Panc1 (cell line): ENCODE measurements at regions not wholly inside any gene's neighbourhood (a gene's known extent, or its start where the extent isn't known, plus 50 kb on each side); places are given as distances from the start of the nearest gene placed in this dataset.

Experiments used
- ATAC-seq: fragments of 200-7000 bp; cut with Tn5 transposase; 2 replicates; pipeline ENCODE4 v1.9.1; 2020; ENCODE audit warnings: mild to moderate bottlenecking, moderate library complexity
- BruUV-seq: library from RNA; stranded (reverse); fragments of 400-500 nt; replicated peaks from 2 replicates; lab custom pipeline; 2021; lab: Mats Ljungman, UMichigan
- CTCF ChIA-PET: fragments of 300-600 bp; sonication (Branson Sonifier 250); formaldehyde crosslinking; loops from one replicate; lab custom pipeline; 2022; ENCODE audit warnings: antibody characterized with exemption; lab: Charles Lee
- POLR2A ChIA-PET: fragments of 300-600 bp; sonication (Branson Sonifier 250); formaldehyde crosslinking; loops from one replicate; lab custom pipeline; 2022; ENCODE audit warnings: antibody characterized with exemption; lab: Charles Lee
- DNase-seq: peaks from one replicate; pipeline ENCODE4 v3.0.0-alpha.2; 2010; ENCODE audit warnings: low read depth, low spot score
- H3K27ac ChIP-seq: 2 replicates; pipeline ENCODE4 v1.5.1; 2011; ENCODE audit warnings: mild to moderate bottlenecking, low read length, inconsistent platforms
- H3K27me3 ChIP-seq: fragments of 200-500 bp; sonication (Bioruptor generic); 2 replicates; pipeline ENCODE4 v1.6.0; 2014; ENCODE audit warnings: low read length, inconsistent platforms; ENCODE audit not compliant: control insufficient read depth, insufficient read depth
- H3K36me3 ChIP-seq: fragments of 200-500 bp; sonication (Bioruptor generic); 2 replicates; pipeline ENCODE4 v1.5.1; 2014; ENCODE audit warnings: inconsistent platforms, mild to moderate bottlenecking, low read length, moderate library complexity; ENCODE audit not compliant: control insufficient read depth, insufficient read depth
- H3K4me1 ChIP-seq: 2 replicates; pipeline ENCODE4 v1.5.1; 2011; ENCODE audit warnings: inconsistent platforms, mild to moderate bottlenecking, low read length, moderate library complexity; ENCODE audit not compliant: control insufficient read depth, insufficient read depth
- H3K4me3 ChIP-seq, 2 experiments: 2 replicates each; pipeline ENCODE4 v1.5.1; 2011 to 2012; ENCODE audit warnings: low read depth in 2 of 2, low read length in 2 of 2, mild to moderate bottlenecking in 2 of 2, inconsistent platforms in 1 of 2, moderate library complexity in 1 of 2
- H3K9me3 ChIP-seq: fragments of 200-500 bp; sonication (Bioruptor generic); 2 replicates; pipeline ENCODE4 v1.5.1; 2014; ENCODE audit warnings: low read depth, mild to moderate bottlenecking, inconsistent platforms, low read length, moderate library complexity; ENCODE audit not compliant: control insufficient read depth, insufficient read depth
- CTCF ChIP-seq: fragments of 450-650 bp; IDR thresholded peaks from 2 replicates; pipeline ENCODE4 v1.5.1; 2017; ENCODE audit warnings: mild to moderate bottlenecking
- POLR2AphosphoS5 ChIP-seq: IDR thresholded peaks from 2 replicates; pipeline ENCODE4 v1.6.1; 2012; ENCODE audit warnings: mild to moderate bottlenecking, low read depth, low read length, moderate library complexity
- REST ChIP-seq, 2 experiments: IDR thresholded peaks; 2 replicates each; pipeline ENCODE4 v1.6.1; 2011 to 2012; ENCODE audit warnings: low read depth in 2 of 2, control low read depth in 1 of 2, low read length in 1 of 2, mild to moderate bottlenecking in 1 of 2, moderate library complexity in 1 of 2; ENCODE audit not compliant: insufficient read depth in 1 of 2
- SIN3A ChIP-seq: IDR thresholded peaks from 2 replicates; pipeline ENCODE4 v1.6.1; 2012; ENCODE audit warnings: low read depth, mild to moderate bottlenecking, low read length, moderate library complexity, borderline replicate concordance; ENCODE audit not compliant: insufficient read depth
- TCF7L2 ChIP-seq: IDR thresholded peaks from 2 replicates; pipeline ENCODE4 v1.6.1; 2011; ENCODE audit warnings: mild to moderate bottlenecking, low read depth, low read length, inconsistent platforms
- in situ Hi-C: cut with HindIII; loops from 2 replicates; pipeline ENCODE4 v1.10.0; 2016; ENCODE audit warnings: low sequenced_read_pairs, low pct_unique_long_range_greater_than_20kb
- intact Hi-C: fragments of 100-400 bp; cut with micrococcal nuclease; formaldehyde crosslinking; loops from one replicate; pipeline ENCODE4 v1.10.0; 2022; ENCODE audit not compliant: unreplicated experiment

GRCh38 chr6:140542863-140543262, 1168.4 kb upstream of the CITED2 start:
- Histone ChIP-seq H3K4me1 (peaks cover 15% of the 10 kb centered on the region; the same call in 1 of the 2 replicates), H3K9me3 (no peaks in the 10 kb centered on the region), H3K36me3 (no peaks in the 10 kb centered on the region), H3K4me3 (no peak overlapping the region), H3K27ac (peak overlapping the region; percentile 61; the same call in 1 of the 2 replicates), H3K27me3 (no peaks in the 10 kb centered on the region)
- BruUV-seq = no TSS peak
- ATAC-seq (no peak), DNase-seq (no peak)
- ChIA-PET POLR2A (no interaction called here), CTCF (interaction anchor here (0.6 kb wide), 1 partner anchor 490 kb away, joined by 9 read pairs; no protein-coding TSS in a partner anchor)
- TF ChIP-seq REST (IDR thresholded peaks at IDR 0.05; ENCODE audit: insufficient read depth in 1 of 2, low read depth in 2 of 2, low read length in 1 of 2) (no peak), SIN3A (no peak), POLR2AphosphoS5 (no peak), CTCF (no peak), TCF7L2 (no peak)
- in situ Hi-C loops = no loop called here
- intact Hi-C loops = no loop called here

GRCh38 chr6:140541288-140541687, 1166.8 kb upstream of the CITED2 start:
- H3K4me1 ChIP-seq = peaks cover 24% of the 10 kb centered on the region; the same call in 1 of the 2 replicates
- TF ChIP-seq POLR2AphosphoS5 = no peak
- TF ChIP-seq SIN3A = no peak
- TF ChIP-seq TCF7L2 = no peak
- no peak for TF ChIP-seq CTCF
- TF ChIP-seq REST (IDR thresholded peaks at IDR 0.05; ENCODE audit: insufficient read depth in 1 of 2, low read depth in 2 of 2, low read length in 1 of 2) = no peak
- no peaks in the 10 kb centered on the region for H3K36me3 ChIP-seq
- CTCF ChIA-PET = no interaction called here
- peak overlapping the region; percentile 72; the same call in 1 of the 2 replicates for H3K27ac ChIP-seq
- in situ Hi-C loops = no loop called here
- intact Hi-C loops = no loop called here
- ATAC-seq = no peak
- H3K27me3 ChIP-seq = no peaks in the 10 kb centered on the region
- POLR2A ChIA-PET = no interaction called here
- no peak for DNase-seq
- no peak overlapping the region for H3K4me3 ChIP-seq
- no TSS peak for BruUV-seq
- no peaks in the 10 kb centered on the region for H3K9me3 ChIP-seq
